Kidney capillary endothelial cell (primary cell): ENCODE measurements at regions not wholly inside any gene's neighbourhood (a gene's known extent, or its start where the extent isn't known, plus 50 kb on each side); places are given as distances from the start of the nearest gene placed in this dataset.
"Not testable (repeated sequence)": the region's sequence is repeated elsewhere in the genome, so short reads cannot be mapped to it uniquely, and the experiment has no call there.

Experiments used
- DNase-seq: peaks from one replicate; pipeline ENCODE4 v3.0.0-alpha.2; 2018; ENCODE audit warnings: low spot score

DNA sequence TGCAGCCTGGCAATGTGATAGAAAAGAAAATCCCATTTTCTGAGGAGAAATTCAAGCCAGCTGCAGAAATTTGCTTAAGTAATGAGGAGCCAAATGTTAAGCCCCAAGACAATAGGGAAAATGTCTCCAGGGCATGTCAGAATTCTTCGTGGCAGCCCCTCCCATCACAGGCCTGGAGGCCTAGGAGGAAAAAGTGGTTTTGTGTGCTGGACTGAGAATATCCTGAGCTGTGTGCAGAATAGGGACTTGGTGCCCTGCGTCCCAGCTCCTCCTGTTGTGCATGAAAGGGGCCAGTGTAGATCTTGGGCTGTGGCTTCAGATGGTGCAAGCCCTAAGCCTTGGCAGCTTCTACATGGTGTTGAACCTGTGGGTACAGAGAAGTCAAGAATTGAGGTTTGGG is 948.3 kb downstream of the METTL15 start:
- not testable (repeated sequence) for DNase-seq

DNA sequence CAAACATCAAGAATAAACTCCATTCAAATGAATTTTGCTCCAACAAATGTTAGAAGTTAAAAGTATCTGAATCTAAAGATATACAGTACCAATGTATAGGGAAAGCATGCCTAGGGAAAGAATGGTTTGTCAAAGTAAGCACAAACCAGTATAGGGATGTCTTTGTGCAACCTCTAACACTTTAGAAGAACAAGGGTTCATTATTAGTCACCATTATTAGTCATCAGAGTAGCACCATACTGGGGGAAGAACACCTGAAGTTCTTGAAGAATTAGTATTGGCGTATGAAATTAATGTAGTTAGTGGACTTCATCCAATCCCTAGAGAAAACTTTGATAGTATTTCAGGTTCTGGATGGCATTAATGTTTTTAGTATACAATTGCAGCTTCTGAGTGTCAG is 943.7 kb downstream of the METTL15 start:
- no peak for DNase-seq

DNA sequence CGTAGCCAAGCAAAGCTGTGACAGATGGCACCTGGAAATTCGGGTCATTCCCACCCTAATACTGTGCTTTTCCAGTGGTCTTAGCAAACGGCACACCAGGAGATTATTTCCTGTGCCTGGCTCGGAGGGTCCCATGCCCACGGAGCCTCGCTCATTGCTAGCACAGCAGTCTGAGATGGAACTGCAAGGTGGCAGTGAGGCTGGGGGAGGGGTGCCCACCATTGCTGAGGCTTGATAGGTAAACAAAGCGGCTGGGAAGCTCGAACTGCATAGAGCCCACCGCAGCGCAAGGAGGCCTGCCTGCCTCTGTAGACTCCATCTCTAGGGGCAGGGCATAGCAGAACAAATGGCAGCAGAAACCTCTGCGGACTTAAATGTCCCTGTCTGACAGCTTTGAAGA is 942.8 kb downstream of the METTL15 start:
- DNase-seq = not testable (repeated sequence)

DNA sequence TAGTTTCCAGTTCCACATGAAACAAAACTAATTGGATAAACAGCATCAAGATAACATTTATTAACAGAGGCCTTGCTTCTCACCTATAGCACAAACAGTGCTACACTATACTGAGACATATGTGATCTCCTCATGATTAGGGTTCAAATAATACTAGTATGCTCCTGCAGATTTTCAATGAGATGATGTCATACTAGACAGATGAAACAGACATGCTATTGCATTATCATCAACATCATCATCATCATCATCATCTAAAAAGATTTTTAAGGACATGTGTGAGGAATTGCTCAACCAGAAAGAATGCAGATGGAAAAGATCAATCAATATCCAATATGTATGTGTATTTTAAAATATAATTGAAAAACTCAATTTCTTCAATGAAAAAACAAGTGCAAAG is 932.3 kb downstream of the METTL15 start:
- DNase-seq = no peak

DNA sequence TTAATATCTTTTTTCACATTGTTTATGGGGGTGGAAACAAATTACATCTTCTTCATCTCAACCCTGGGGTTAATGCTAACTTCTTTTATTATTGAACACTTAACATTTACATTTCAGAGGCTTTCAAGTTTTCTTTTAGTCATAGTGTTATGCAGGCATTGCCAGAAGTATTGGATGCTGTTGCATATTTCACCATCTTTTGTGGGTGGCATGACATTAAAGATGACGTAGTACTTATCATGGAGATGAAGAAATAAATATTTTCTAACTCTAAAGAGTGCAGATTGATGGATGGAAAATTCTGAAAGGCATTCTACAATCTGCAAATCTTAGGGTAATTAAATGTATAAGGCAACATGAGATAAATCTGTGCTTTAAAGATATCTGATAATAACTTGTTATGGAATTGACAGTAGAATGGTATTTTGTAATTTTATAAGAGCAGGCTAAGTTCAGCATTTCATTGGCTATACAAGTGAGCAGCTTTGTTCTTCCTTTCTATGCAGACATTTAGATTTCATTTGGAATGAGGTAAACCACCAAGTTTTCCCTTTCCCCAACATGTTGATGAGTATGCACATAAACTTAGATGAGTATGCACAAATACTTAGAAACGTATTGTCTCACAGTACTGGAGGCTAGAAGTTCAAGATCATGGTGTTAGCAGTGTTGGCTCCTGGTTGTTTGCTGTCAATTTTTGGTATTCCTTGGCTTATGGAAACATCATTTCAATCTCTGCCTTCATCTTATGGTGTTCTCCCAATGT is 924.4 kb downstream of the METTL15 start:
- DNase-seq = no peak

DNA sequence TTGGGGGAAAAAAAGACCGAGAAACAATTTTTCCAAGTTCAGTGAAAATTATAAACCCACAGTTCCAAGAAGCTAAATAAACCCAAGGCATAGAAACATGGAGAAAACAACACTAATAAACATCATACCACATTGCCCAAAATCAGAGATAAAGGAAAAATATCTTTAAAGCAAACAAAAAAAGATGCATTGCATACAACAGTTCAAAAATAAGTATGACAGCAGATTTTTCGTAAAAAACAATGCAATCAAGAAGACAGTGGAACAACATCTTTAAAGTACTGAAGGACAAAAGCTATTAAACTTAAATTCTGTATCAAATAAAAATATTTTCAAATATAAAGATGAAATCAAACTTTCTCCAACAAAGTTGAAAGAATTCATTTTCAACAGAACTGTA is 921.3 kb downstream of the METTL15 start:
- DNase-seq = no peak

DNA sequence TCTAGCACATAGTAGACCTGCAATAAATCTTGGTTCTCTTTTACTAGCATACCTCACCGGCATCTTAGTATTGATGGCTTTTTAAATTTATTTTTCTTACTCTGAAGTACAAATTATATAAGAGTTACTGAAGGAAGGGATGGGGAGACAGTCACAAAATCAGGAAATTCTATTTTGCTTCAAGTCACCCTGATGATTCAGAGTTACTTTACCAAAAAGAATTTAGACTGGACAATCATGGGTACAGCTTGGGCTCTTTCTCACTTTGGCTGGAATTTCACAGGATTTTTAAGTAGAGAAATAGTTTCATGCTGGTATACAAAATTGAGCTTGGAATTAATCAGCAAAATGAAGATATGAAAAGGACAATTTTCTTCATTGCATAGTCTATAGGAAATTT is 919.2 kb downstream of the METTL15 start:
- DNase-seq = no peak

DNA sequence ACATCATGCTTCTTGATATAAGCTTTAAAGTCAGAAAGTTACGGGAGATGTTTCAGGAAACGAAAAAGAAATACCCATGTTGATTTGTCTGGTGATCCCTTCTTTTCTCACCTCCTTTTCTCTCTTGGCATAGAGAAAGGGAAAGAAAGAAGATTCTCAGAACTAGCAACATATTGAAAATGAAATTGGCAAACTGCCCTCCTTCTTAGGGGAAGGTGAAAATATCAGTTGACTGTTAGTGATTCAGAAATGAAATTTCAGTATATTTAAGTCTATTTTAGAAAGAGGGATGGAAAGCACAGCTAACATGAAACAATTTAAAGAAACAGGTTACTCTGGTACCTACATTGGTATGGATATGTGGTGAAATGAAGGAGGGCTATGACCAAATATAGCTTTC is 918.1 kb downstream of the METTL15 start:
- DNase-seq = no peak

DNA sequence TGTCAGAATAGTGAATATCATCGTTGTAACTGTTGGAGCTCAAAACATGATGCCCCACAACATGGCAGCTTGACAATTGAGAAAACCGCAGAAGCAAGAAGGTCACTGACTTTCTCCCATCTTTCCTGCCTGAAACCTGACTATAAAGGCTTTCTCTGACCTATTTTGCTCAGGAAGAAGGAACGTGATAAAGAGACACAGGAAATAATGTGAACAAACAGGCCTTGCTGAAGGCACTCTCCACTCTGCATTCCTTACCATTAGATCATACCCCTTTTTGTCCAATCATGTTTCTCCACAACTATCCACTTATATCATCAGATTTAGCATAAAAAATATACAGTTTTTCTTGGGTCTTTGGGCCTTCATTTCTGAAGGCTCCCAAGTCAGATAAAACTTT is 916.8 kb downstream of the METTL15 start:
- no peak for DNase-seq

DNA sequence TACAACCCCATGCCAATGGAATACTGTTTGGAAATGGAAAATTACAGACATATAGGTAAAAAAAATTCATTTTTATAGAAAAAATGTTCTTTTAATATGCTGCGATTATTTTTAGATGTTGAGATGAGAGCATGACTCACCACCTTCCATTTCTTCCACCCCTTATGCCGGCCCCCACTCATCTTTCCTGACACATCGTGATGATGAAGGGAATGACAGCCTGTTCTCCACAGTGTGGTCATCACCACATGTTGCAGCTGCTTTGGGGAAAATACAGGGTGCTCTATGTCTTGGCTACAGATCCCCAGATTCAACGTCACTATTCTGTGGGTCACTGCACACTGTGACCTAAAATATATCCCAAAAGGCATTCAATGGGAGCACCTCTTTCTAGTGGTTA is 916.2 kb downstream of the METTL15 start:
- DNase-seq = no peak

DNA sequence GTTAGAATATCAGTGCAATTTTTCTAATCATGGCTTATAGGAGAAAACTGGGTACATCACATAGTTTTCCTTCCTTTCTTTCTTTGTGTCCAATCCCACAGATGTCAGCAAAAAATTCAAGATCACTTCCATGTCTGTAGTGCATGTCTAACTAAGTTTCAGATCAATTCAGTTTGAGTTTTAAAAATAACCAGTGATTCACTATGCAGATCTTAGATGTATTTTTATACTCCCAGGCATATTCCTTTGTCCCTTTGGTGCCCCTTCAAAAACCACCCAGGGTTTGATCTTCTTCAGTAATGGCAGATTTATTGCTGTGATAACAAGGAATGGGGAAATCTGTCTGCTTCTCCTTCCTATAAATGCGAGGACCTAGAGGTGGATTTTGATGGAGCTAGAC is 915.6 kb downstream of the METTL15 start:
- DNase-seq = no peak

DNA sequence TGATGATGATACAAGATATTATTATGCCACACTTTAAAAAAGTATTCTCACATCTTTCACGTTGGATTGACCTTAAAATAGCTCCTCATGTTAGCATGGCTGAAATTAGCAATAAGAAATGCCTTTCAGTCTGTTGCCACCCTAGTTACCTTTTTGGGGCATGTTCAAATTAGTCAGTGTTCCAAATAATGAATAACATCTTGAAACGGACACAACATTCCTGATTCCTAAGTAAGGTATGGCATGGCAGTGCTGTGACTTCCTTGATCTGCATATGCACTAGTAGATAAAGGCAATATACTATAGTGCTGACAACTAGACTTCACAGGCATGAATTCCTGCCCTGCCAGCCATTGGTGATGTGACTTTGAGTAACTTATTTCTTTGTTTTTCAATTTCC is 914.5 kb downstream of the METTL15 start:
- no peak for DNase-seq

DNA sequence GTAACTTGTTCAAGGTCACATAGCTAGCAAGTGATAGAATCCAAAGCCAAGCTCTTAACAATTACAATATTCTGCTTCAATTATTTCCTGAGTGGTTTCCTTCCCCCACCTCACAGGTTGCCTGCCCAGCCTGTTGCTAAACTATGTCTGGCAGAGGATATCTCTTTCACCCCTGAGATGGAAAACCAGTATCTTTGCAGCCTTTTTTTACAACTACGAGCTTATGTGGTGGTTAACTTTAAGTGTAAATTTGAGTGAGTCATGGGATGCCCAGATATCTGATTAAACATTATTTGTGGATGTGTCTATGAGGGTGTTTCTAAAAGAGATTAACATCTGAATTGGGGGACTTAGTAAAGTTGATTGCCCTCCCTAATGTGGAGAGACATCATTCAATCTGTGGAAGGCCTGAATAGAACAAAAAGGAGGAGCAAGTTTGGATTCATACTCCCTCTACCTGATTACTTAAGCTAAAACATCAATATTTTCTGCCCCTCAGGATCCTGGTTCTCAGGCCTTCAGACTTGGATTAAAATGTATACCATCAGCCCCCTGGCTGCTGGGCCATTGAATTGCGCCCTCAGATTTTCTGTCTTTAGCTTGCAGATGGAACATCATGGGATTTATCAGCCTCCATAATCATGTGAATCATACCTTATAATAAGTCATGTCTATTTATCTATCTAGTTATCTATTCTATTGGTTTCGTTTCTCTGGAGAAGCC is 911.9 kb downstream of the METTL15 start:
- peak; percentile 19 for DNase-seq

DNA sequence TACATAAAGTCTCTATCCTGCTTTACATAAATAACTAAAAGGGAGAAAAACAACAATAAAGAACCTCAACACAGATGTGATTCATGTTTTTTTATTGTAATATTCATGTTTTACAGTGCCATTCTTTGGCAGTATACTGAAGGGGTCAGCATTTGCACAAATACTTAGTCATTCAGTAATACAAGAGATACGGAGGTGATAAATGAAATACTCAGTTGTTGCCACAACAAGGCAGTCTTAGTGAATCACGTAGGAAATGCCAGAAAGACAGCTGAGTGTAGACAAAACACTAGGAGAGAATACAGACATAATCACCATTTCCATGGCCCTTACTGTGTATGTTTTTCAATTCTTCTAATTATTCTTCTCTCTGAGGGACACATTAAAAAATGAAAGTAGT is 910.4 kb downstream of the METTL15 start:
- peak; percentile 84 for DNase-seq

DNA sequence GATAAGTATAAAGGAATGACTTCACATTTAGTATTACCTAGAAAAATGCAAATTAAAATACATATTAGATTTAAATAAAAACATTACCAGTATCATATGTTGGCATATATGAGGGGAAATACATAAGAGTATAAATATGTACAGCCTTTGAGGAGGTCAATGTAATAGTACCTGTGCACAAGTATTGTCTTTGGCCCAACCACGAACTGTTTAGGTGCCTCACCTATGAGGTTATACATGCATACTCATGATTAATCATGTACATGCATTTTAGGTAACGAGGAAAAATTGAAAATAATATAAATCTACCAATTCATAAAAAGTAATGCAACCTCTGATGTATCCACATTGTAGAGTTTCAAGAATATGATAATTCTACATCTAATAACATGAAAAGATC is 909.8 kb downstream of the METTL15 start:
- no peak for DNase-seq

DNA sequence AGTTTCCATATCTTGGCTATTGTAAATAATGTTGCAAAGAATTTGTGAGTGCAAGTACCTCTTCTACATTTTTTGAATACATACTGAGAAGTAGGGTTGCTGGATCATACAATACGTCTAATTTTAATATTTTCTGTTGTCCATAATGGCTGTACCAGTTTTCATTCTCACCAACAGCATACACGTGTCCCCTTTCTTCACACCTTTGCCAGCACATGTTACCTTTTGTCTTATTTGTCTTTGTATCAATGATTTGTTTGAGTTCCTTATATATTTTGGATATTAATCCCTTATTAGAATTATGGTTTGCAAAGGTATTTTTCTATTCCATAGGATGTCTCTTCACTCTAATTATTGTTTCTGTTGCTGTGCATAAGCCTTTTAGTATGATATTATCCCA is 904.3 kb downstream of the METTL15 start:
- DNase-seq = no peak

DNA sequence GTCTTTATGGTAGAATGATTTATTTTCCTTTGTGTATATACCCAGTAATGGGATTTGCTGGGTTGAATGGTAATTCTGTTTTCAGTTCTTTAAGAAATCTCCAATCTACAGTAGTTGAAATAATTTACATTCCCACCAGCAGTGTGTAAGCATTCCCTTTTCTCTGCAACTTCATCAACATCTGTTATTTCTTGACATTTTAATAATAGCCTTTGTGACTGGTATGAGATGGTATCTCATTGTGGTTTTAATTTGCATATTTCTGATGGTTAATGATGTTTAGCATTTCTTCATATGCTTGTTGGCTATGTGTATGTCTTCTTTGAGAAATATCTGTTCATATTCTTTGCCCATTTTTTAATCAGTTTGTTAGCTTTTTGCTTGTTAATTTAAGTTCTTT is 901.2 kb downstream of the METTL15 start:
- DNase-seq = no peak

DNA sequence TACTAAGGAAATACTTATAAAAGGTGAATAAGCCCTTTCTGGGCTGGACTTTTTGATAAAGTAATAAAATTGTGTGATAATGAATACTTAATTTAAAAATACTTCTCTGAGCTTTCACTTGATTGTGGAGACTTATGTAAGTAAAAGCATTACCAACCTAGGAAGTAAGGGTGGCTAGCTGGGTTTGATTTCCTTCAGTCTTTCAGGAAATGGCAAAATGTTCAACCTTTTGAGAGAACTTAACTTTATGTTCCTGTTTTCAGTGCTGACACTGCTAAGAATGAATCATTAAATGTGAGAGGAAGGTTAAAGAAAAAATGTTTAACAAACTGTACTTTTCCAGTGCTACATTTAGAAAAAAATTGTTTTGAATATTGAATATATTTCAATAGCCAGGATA is 900.3 kb downstream of the METTL15 start:
- DNase-seq = no peak

DNA sequence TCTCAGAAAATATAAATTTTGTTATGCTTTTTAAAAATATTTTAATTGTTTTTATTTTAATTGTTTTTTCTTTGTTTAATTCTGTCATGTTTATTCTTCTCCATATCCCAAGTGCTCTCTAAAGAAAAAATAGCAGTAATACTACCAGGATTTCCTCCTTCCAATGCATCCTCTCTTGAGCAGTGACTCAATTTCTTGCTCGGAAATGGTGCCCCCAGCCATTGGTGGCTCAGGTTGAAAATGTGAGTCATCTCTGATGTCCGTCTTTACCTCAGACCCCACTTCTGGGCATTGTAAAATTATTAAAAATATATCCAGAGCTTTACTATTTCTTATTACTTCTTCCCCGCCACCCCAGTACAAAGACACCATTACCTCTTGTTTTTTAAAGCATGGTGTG is 898.5 kb downstream of the METTL15 start:
- peak; percentile 43 for DNase-seq

DNA sequence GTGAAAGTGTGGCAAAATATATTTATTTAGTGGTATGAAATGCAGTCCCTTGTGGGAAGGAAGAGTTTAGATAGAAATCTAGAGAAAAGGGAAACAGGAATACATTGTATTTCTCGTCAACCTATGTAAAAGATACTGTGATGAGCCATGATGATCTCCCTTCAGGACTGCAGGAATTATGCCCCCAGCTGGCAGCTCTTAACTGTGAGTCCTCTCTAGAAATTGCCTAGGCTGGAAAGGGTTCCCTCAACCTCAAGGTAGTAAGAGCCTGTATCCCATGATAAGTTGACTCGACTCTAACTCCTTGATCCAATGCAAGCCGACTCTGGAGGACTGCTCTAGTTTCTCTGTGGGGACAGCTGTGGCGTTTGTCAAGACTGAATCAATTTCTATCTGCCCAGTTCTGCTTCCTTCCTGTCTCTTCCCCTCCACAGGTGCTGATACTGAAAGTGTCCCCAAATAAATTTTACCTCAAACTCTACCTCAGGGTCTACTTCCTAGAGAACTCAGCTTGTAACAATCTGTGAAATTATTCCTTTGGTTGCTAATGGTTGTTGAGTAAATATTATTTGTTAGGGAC is 897.3 kb downstream of the METTL15 start:
- DNase-seq = no peak

DNA sequence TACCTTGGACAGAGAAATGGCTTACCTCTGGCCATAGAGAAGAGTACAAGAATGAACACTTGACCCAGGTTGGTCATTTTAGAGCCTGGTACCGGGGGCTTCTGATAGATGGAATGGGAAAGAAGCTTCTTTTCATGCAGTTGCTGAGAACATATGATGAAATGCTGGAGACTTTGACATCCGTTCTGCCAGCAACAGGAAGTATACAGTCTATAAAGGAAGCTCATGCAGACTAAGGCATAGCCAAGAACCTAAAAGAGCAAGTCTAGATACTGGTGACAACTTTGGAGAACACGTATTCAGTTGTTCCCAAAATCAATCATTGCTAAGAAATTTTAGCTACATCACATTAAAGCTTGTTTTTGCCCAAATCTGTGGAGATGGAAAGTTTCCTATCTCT is 894.6 kb downstream of the METTL15 start:
- DNase-seq = peak; percentile 28

DNA sequence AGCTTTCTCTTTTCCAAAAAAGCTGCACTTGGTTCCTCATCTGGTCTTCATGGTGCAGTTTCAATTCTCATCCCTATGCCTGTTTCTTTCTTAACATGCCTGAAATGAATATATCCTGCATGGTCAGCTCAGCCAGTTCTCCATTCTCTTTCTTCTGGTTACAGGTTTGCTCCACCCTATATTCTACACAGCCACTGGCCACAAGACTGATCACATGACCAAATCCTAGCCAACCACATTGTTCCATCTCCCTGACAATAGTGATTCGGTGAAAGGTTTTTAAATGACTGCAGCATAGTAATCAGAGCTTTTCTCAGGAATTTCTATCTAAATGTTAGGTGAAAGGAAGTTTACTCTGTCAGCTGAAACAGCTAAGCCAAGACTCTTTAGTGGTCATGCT is 891.4 kb downstream of the METTL15 start:
- no peak for DNase-seq

DNA sequence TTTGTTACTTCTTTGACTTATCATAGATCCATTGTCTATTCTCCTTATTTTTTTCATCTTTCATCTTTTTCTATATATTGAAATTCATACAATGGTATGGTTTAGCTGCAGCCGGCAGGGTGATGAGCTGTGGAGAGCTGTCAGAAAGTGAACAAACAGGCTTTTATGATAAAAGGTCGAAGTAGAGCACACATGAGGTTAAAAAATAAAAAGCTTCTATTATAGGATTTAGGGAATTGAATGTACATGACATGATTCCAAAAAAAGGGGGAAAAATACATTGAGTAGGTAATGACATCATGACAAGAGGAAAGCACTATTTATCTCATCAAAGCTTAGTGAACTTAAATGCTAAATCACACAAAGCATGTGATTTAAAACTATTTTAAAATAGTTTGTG is 884.8 kb downstream of the METTL15 start:
- no peak for DNase-seq

DNA sequence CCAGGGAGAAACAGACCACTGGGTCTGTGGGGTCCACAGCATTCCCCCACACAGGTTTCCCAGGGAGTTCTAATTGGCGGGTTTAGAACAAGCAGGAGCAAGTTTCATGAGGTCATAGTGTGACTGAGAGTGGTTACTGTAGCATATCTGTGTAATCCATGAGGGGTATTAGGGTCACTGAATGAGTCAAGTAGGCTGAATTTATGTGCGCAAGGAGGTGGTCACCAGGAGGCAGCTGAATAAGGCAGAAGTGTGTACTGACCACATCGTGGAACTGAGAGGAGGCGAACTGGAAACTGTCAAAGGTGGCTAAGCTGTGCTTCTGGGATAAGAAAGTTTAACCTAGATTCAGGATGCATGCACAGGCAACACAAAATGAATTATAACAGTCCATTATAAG is 876.0 kb downstream of the METTL15 start:
- DNase-seq = no peak
